ENCODE measurements at regions not wholly inside any gene's neighbourhood (a gene's known extent, or its start where the extent isn't known, plus 50 kb on each side); places are given as distances from the start of the nearest gene placed in this dataset.

DNA sequence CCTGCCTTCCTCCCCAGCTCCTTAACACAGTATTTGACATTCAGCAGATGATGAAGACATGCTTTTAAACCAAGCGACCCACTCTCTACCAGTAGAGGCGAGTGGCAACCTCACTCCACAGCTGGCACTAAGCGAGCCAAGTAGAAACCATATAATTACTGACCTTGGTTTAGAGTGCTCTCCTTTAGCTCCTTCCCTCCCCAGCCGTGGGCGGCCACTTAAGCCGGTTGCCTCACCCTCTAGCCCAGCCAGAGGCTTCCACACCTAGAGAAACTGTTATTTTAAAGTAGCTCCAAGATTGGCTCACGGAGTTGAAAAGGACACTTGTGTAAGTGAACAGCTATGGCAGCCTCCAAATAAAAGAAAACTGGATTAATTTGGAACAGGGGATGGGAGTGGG is 109.1 kb upstream of the CRHR1 start:
- H3K4me1 ChIP-seq, result no peaks in the 10 kb centered on the region
- TF ChIP-seq CTCF (IDR thresholded peaks at IDR 0.05), result no peak
- intact Hi-C loops (cut with DNase I), result no loop called here
- H3K27ac ChIP-seq (replicated peaks in 1 of 4), result no peak overlapping the region
- WGBS, result 66% methylated on average over 7 of the region's 7 CpGs
- peaks cover 0 to 40% (median 0%) of the 10 kb centered on the region in 4 donors for H3K27me3 ChIP-seq
- no peak overlapping the region for H3K4me3 ChIP-seq
- no peak for DNase-seq (ENCODE audit: extremely low spot score)
- H3K9me3 ChIP-seq, result peaks cover 0 to 22% (median 9%) of the 10 kb centered on the region in 4 donors
- no peaks in the 10 kb centered on the region for H3K36me3 ChIP-seq

GRCh38 chr17:45675892-45676291 is 108.2 kb upstream of the CRHR1 start:
- Histone ChIP-seq H3K36me3 (no peaks in the 10 kb centered on the region), H3K9me3 (peaks cover 0 to 23% (median 10%) of the 10 kb centered on the region in 4 donors), H3K4me1 (no peaks in the 10 kb centered on the region), H3K4me3 (no peak overlapping the region), H3K27me3 (peaks cover 0 to 43% (median 0%) of the 10 kb centered on the region in 4 donors), H3K27ac (replicated peaks in 1 of 4) (no peak overlapping the region)
- TF ChIP-seq CTCF (IDR thresholded peaks at IDR 0.05) (no peak), POLR2A (IDR thresholded peaks at IDR 0.05; ENCODE audit: low read depth) (no peak), EP300 (IDR thresholded peaks at IDR 0.05) (no peak), POLR2AphosphoS5 (IDR thresholded peaks at IDR 0.05) (no peak)
- intact Hi-C loops (cut with DNase I), result no loop called here
- WGBS, result 73% methylated on average over 3 of the region's 3 CpGs
- no peak for DNase-seq (ENCODE audit: extremely low spot score)

GRCh38 chr17:45676695-45677094 is 107.4 kb upstream of the CRHR1 start:
- no peak for DNase-seq (ENCODE audit: extremely low spot score)
- WGBS, result 69% methylated on average over 5 of the region's 6 CpGs
- intact Hi-C loops (cut with DNase I), result no loop called here
- Histone ChIP-seq H3K27me3 (peaks cover 0 to 44% (median 0%) of the 10 kb centered on the region in 4 donors), H3K4me1 (no peaks in the 10 kb centered on the region), H3K36me3 (no peaks in the 10 kb centered on the region), H3K27ac (replicated peaks in 1 of 4) (no peak overlapping the region), H3K4me3 (no peak overlapping the region), H3K9me3 (peaks cover 0 to 23% (median 10%) of the 10 kb centered on the region in 4 donors)
- no peak for TF ChIP-seq CTCF (IDR thresholded peaks at IDR 0.05)
- TF ChIP-seq EP300 (IDR thresholded peaks at IDR 0.05), result no peak
- TF ChIP-seq POLR2AphosphoS5 (IDR thresholded peaks at IDR 0.05), result no peak
- TF ChIP-seq POLR2A (IDR thresholded peaks at IDR 0.05; ENCODE audit: low read depth), result no peak

GRCh38 chr17:45677770-45678169 is 106.3 kb upstream of the CRHR1 start:
- WGBS, result 42% methylated on average over 3 of the region's 3 CpGs
- Histone ChIP-seq H3K36me3 (no peaks in the 10 kb centered on the region), H3K27ac (replicated peaks in 1 of 4) (no peak overlapping the region), H3K4me1 (no peaks in the 10 kb centered on the region), H3K27me3 (peaks cover 0 to 36% (median 0%) of the 10 kb centered on the region in 4 donors), H3K4me3 (no peak overlapping the region), H3K9me3 (peaks cover 0 to 23% (median 10%) of the 10 kb centered on the region in 4 donors)
- intact Hi-C loops (cut with DNase I), result no loop called here
- TF ChIP-seq POLR2AphosphoS5 (IDR thresholded peaks at IDR 0.05), result no peak
- TF ChIP-seq POLR2A (IDR thresholded peaks at IDR 0.05; ENCODE audit: low read depth), result no peak
- TF ChIP-seq CTCF (IDR thresholded peaks at IDR 0.05), result no peak
- TF ChIP-seq EP300 (IDR thresholded peaks at IDR 0.05), result no peak
- DNase-seq (ENCODE audit: extremely low spot score), result no peak

DNA sequence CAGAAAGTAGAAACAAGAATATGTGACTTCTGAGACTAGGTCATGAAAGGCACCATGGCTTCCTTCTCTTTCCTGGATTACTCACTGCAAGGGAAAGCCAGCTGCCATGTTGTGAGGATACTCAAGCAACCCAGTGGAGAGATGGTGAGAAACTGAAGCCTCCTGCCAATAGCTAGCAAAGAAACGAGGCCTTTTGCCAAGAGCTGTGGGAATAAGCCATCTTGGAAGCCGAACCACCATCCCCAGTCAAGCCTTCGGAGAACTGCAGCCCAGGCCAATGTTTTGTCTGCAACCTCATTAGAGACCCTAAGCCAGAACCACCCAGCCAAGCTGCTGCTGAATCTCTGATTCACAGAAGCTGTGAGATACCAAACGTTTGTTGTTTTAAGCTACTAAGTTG is 104.7 kb upstream of the CRHR1 start:
- 80% methylated on average over 4 of the region's 4 CpGs for WGBS
- intact Hi-C loops (cut with DNase I), result no loop called here
- Histone ChIP-seq H3K4me3 (no peak overlapping the region), H3K36me3 (no peaks in the 10 kb centered on the region), H3K27ac (replicated peaks in 1 of 4) (no peak overlapping the region), H3K27me3 (peaks cover 0 to 36% (median 0%) of the 10 kb centered on the region in 4 donors), H3K4me1 (no peaks in the 10 kb centered on the region), H3K9me3 (peaks cover 0 to 23% (median 10%) of the 10 kb centered on the region in 4 donors)
- TF ChIP-seq POLR2AphosphoS5 (IDR thresholded peaks at IDR 0.05), result no peak
- no peak for TF ChIP-seq POLR2A (IDR thresholded peaks at IDR 0.05; ENCODE audit: low read depth)
- TF ChIP-seq EP300 (IDR thresholded peaks at IDR 0.05), result no peak
- TF ChIP-seq CTCF (IDR thresholded peaks at IDR 0.05), result no peak
- no peak for DNase-seq (ENCODE audit: extremely low spot score)
